SK-N-SH (cell line): ENCODE measurements at regions not wholly inside any gene's neighbourhood (a gene's known extent, or its start where the extent isn't known, plus 50 kb on each side); places are given as distances from the start of the nearest gene placed in this dataset.

Experiments used
- CTCF ChIA-PET: fragments of 300-600, 350-600 bp; formaldehyde crosslinking; extraction: SDS; loops from one replicate; lab custom pipeline; 2021; lab: Yijun Ruan, JAX
- POLR2A ChIA-PET: fragments of 350-600 bp; sonication (Branson Sonifier 250); formaldehyde crosslinking; extraction: SDS; loops from one replicate; lab custom pipeline; 2020; ENCODE audit warnings: antibody characterized with exemption, inconsistent platforms; lab: Yijun Ruan, JAX
- DNase-seq: peaks from one replicate; pipeline ENCODE4 v3.0.0; 2012
- H2AFZ ChIP-seq: fragments of 200-600 bp; sonication (generic); 2 replicates; pipeline ENCODE4 v1.8.1; 2016; ENCODE audit warnings: antibody characterized with exemption, mild to moderate bottlenecking, low read depth
- H3F3A ChIP-seq: fragments of 200-600 bp; sonication (generic); replicated peaks from 2 replicates; pipeline ENCODE3; 2016; ENCODE audit warnings: antibody characterized with exemption, mild to moderate bottlenecking; ENCODE audit not compliant: insufficient read depth
- H3K27ac ChIP-seq, 2 experiments: fragments of 200-500 bp in 1 of 2; fragments of 200-600 bp in 1 of 2; sonication (Bioruptor generic) in 1 of 2; sonication (generic), shearing (Covaris generic) in 1 of 2; 2 replicates each; pipeline versions ENCODE4 v1.5.1 to v1.6.1; 2014 to 2016; ENCODE audit warnings: low read depth in 2 of 2, inconsistent platforms in 1 of 2, low read length in 1 of 2, mild to moderate bottlenecking in 1 of 2, mixed read lengths in 1 of 2
- H3K27me3 ChIP-seq: fragments of 200-600 bp; sonication (generic), shearing (Covaris generic); 2 replicates; pipeline ENCODE4 v1.6.1; 2016; ENCODE audit warnings: mixed run types; ENCODE audit not compliant: insufficient read depth
- H3K36me3 ChIP-seq, 2 experiments: fragments of 200-500 bp in 1 of 2; fragments of 200-600 bp in 1 of 2; sonication (Bioruptor generic) in 1 of 2; sonication (generic) in 1 of 2; replicated peaks in 1 of 2; 2 replicates each; pipeline versions ENCODE3 to v1.5.1; 2014 to 2016; ENCODE audit warnings: low read length in 1 of 2, mild to moderate bottlenecking in 1 of 2; ENCODE audit not compliant: insufficient read depth in 2 of 2, control insufficient read depth in 1 of 2
- H3K4me1 ChIP-seq, 2 experiments: fragments of 200-500 bp in 1 of 2; fragments of 200-600 bp in 1 of 2; sonication (Bioruptor generic) in 1 of 2; sonication (generic), shearing (Covaris generic) in 1 of 2; 2 replicates each; pipeline versions ENCODE4 v1.5.1 to v1.6.1; 2014 to 2016; ENCODE audit warnings: low read depth in 1 of 2, low read length in 1 of 2, mixed run types in 1 of 2; ENCODE audit not compliant: insufficient read depth in 2 of 2, control insufficient read depth in 1 of 2
- H3K4me2 ChIP-seq: fragments of 200-600 bp; sonication (generic), shearing (Covaris generic); 2 replicates; pipeline ENCODE4 v1.6.1; 2017; ENCODE audit warnings: mixed run types
- H3K4me3 ChIP-seq, 2 experiments: fragments of 200-500 bp in 1 of 2; fragments of 200-600 bp in 1 of 2; sonication (Bioruptor generic) in 1 of 2; sonication (generic), shearing (Covaris generic) in 1 of 2; 2 replicates each; pipeline versions ENCODE4 v1.5.1 to v1.8.1; 2014 to 2016; ENCODE audit warnings: low read depth in 2 of 2, inconsistent platforms in 1 of 2, low read length in 1 of 2, mild to moderate bottlenecking in 1 of 2, mixed read lengths in 1 of 2, moderate library complexity in 1 of 2
- H3K79me2 ChIP-seq: fragments of 200-600 bp; sonication (generic); 2 replicates; pipeline ENCODE4 v1.8.1; 2017; ENCODE audit warnings: mild to moderate bottlenecking; ENCODE audit not compliant: insufficient read depth
- H3K9ac ChIP-seq: fragments of 200-600 bp; sonication (generic); 2 replicates; pipeline ENCODE4 v1.6.1; 2017; ENCODE audit warnings: mixed run types
- H3K9me2 ChIP-seq: fragments of 200-600 bp; sonication (generic); 2 replicates; pipeline ENCODE4 v1.6.1; 2017; ENCODE audit warnings: mixed run types
- H3K9me3 ChIP-seq: fragments of 200-600 bp; sonication (generic); 2 replicates; pipeline ENCODE4 v1.6.1; 2017; ENCODE audit warnings: mixed run types, mild to moderate bottlenecking, moderate library complexity
- H4K20me1 ChIP-seq: fragments of 200-600 bp; sonication (generic); 2 replicates; pipeline ENCODE4 v1.6.1; 2017; ENCODE audit warnings: mild to moderate bottlenecking, mixed run types; ENCODE audit not compliant: insufficient read depth
- CHD2 ChIP-seq: fragments of 150-350 bp; IDR thresholded peaks from 2 replicates; pipeline ENCODE4 v1.6.1; 2018; ENCODE audit warnings: low read length; ENCODE audit not compliant: partially characterized antibody
- EP300 ChIP-seq, 2 experiments: IDR thresholded peaks; 2 replicates each; pipeline versions ENCODE4 v1.4.0 to v1.6.1; 2012; ENCODE audit warnings: borderline replicate concordance in 1 of 2, low read depth in 1 of 2, low read length in 1 of 2
- MAX ChIP-seq: IDR thresholded peaks from 2 replicates; pipeline ENCODE4 v1.4.0; 2012; ENCODE audit warnings: low read depth
- MEF2A ChIP-seq: IDR thresholded peaks from 2 replicates; pipeline ENCODE4 v1.4.0; 2012; ENCODE audit warnings: low read depth, borderline replicate concordance
- NFIC ChIP-seq: IDR thresholded peaks from 2 replicates; pipeline ENCODE4 v1.4.0; 2012; ENCODE audit warnings: borderline replicate concordance
- SIN3A ChIP-seq: IDR thresholded peaks from 2 replicates; pipeline ENCODE4 v1.6.1; 2012; ENCODE audit warnings: low read depth, mild to moderate bottlenecking, low read length, moderate library complexity, borderline replicate concordance
- SMC3 ChIP-seq: IDR thresholded peaks from 2 replicates; pipeline ENCODE4 v1.6.1; 2012; ENCODE audit warnings: low read depth, low read length, improper control_type of control experiment
- TAF1 ChIP-seq: IDR thresholded peaks from 2 replicates; pipeline ENCODE4 v1.6.1; 2012; ENCODE audit warnings: low read depth, mild to moderate bottlenecking, low read length, moderate library complexity, borderline replicate concordance
- TCF12 ChIP-seq: IDR thresholded peaks from 2 replicates; pipeline ENCODE4 v1.4.0; 2012
- USF1 ChIP-seq: IDR thresholded peaks from 2 replicates; pipeline ENCODE4 v1.4.0; 2012; ENCODE audit warnings: low read depth, borderline replicate concordance
- USF2 ChIP-seq: fragments of 150-350 bp; IDR thresholded peaks from 2 replicates; pipeline ENCODE4 v1.6.1; 2017; ENCODE audit warnings: antibody characterized with exemption, low read length, low read depth, borderline replicate concordance
- WGBS: methylation state at CpG from one replicate; pipeline ENCODE4 v1.1.6; 2017; ENCODE audit warnings: low lambda C conversion rate; 5-methylcytosine and 5-hydroxymethylcytosine counted together

GRCh38 chr4:187086151-187086550 is 362.5 kb upstream of the FAT1 start:
- H3K9me3 ChIP-seq, result no peaks in the 10 kb centered on the region
- no peaks in the 10 kb centered on the region for H3K9me2 ChIP-seq
- no peak overlapping the region for H3K27ac ChIP-seq
- no peak overlapping the region for H3K9ac ChIP-seq
- WGBS, result 25% methylated on average over 5 of the region's 5 CpGs
- POLR2A ChIA-PET, result no interaction called here
- no peaks in the 10 kb centered on the region; the same call in 1 of the 2 replicates for H3K27me3 ChIP-seq
- H3K36me3 ChIP-seq, result no peaks in the 10 kb centered on the region
- H3K79me2 ChIP-seq, result no peaks in the 10 kb centered on the region
- no peaks in the 10 kb centered on the region for H4K20me1 ChIP-seq
- CTCF ChIA-PET, result no interaction called here
- no peak overlapping the region for H2AFZ ChIP-seq
- H3K4me1 ChIP-seq, result no peaks in the 10 kb centered on the region
- no peak overlapping the region for H3K4me2 ChIP-seq
- no peak for DNase-seq
- no peaks in the 10 kb centered on the region for H3F3A ChIP-seq
- H3K4me3 ChIP-seq, result no peak overlapping the region
- TF ChIP-seq EP300 (IDR thresholded peaks at IDR 0.05; ENCODE audit: borderline replicate concordance in 1 of 2, low read depth in 1 of 2, low read length in 1 of 2) (no peak), SIN3A (no peak), USF1 (no peak), NFIC (no peak)

GRCh38 chr4:187088070-187088799 is 364.6 kb upstream of the FAT1 start:
- ChIA-PET POLR2A (no interaction called here), CTCF (interaction anchor here (1.6 kb wide), 1 partner anchor 16 kb away, joined by 3 read pairs; no protein-coding TSS in a partner anchor)
- no peaks in the 10 kb centered on the region for H3K36me3 ChIP-seq
- H3K9ac ChIP-seq, result no peak overlapping the region
- WGBS, result 32% methylated on average over 13 of the region's 13 CpGs
- H2AFZ ChIP-seq, result no peak overlapping the region
- H4K20me1 ChIP-seq, result no peaks in the 10 kb centered on the region
- no peaks in the 10 kb centered on the region; the same call in 1 of the 2 replicates for H3K9me3 ChIP-seq
- H3K79me2 ChIP-seq, result no peaks in the 10 kb centered on the region
- no peak overlapping the region for H3K4me3 ChIP-seq
- no peak for TF ChIP-seq CHD2
- no peak for TF ChIP-seq SMC3
- no peak for TF ChIP-seq USF2
- no peak for TF ChIP-seq MAX
- no peak for TF ChIP-seq MEF2A
- no peak for TF ChIP-seq EP300 (IDR thresholded peaks at IDR 0.05; ENCODE audit: borderline replicate concordance in 1 of 2, low read depth in 1 of 2, low read length in 1 of 2)
- TF ChIP-seq TCF12, result no peak
- no peak for TF ChIP-seq TAF1
- TF ChIP-seq USF1, result no peak
- no peaks in the 10 kb centered on the region; a peak in 1 of 4 replicates for H3K4me1 ChIP-seq
- H3K27ac ChIP-seq, result no peak overlapping the region
- no peak for DNase-seq
- no peak overlapping the region for H3K4me2 ChIP-seq
- H3K27me3 ChIP-seq, result no peaks in the 10 kb centered on the region
- no peaks in the 10 kb centered on the region for H3K9me2 ChIP-seq
- H3F3A ChIP-seq, result no peaks in the 10 kb centered on the region
